ENCODE measurements at regions not wholly inside any gene's neighbourhood (a gene's known extent, or its start where the extent isn't known, plus 50 kb on each side); places are given as distances from the start of the nearest gene placed in this dataset.

DNA sequence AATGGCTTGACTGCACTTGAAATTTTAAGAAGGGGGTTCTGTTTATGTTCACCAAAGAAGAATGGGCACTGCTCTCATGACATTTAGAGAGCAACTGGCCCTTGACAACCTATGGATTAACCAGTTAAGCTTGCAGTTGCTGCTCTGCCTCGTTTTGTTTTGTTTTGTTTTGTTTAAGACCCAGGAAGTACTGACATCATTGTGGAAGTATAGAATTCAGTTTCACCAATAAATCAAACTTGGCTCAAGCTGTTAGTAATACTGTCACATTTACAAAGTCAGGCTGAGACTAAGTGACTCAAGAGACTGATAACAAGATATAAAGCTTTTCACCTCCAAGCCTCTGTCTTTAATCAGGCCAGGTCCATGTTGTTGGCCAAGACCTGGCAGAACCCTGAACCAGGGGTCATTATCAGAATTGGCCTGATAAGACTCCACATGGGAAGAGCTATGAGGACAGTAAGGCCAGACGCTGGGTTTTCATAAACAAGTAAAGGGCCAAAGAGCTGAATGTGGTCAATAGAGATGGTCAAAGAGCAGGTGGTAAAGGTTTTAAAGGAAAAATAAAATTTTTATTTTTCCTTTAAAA is 99.4 kb upstream of the VGLL2 start:
- no peaks in the 10 kb centered on the region for H3K9me3 ChIP-seq (ENCODE audit: low read length)
- H3K9me2 ChIP-seq (ENCODE audit: low read depth, low read length) = no peaks in the 10 kb centered on the region
- no peak overlapping the region for H3K4me3 ChIP-seq (ENCODE audit: low read depth, low read length, poor library complexity, severe bottlenecking)
- no peak overlapping the region for H3K27ac ChIP-seq (ENCODE audit: low read depth, low read length, poor library complexity, severe bottlenecking)
- H3K27me3 ChIP-seq (ENCODE audit: insufficient read depth, low read length) = no peaks in the 10 kb centered on the region
- no peak overlapping the region for H2AFZ ChIP-seq (ENCODE audit: low read length)
- H3K79me2 ChIP-seq (ENCODE audit: insufficient read depth, low read length) = no peaks in the 10 kb centered on the region
- H3K36me3 ChIP-seq (ENCODE audit: insufficient read depth, low read length) = no peaks in the 10 kb centered on the region
- TF ChIP-seq, protein P1, sequence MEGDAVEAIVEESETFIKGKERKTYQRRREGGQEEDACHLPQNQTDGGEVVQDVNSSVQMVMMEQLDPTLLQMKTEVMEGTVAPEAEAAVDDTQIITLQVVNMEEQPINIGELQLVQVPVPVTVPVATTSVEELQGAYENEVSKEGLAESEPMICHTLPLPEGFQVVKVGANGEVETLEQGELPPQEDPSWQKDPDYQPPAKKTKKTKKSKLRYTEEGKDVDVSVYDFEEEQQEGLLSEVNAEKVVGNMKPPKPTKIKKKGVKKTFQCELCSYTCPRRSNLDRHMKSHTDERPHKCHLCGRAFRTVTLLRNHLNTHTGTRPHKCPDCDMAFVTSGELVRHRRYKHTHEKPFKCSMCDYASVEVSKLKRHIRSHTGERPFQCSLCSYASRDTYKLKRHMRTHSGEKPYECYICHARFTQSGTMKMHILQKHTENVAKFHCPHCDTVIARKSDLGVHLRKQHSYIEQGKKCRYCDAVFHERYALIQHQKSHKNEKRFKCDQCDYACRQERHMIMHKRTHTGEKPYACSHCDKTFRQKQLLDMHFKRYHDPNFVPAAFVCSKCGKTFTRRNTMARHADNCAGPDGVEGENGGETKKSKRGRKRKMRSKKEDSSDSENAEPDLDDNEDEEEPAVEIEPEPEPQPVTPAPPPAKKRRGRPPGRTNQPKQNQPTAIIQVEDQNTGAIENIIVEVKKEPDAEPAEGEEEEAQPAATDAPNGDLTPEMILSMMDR (IDR thresholded peaks at IDR 0.05; ENCODE audit: low read length) = no peak
- TF ChIP-seq EZH2 (IDR thresholded peaks at IDR 0.05; ENCODE audit: borderline replicate concordance, low read length) = no peak
- H4K20me1 ChIP-seq (ENCODE audit: insufficient read depth, low read length) = no peaks in the 10 kb centered on the region
- H3K9ac ChIP-seq (ENCODE audit: low read length) = no peak overlapping the region
- no peak overlapping the region for H3K4me2 ChIP-seq (ENCODE audit: low read length)
- H3K4me1 ChIP-seq (ENCODE audit: insufficient read depth, low read length, severe bottlenecking) = no peaks in the 10 kb centered on the region
- H3F3A ChIP-seq (ENCODE audit: insufficient read depth, low read length) = no peaks in the 10 kb centered on the region

DNA sequence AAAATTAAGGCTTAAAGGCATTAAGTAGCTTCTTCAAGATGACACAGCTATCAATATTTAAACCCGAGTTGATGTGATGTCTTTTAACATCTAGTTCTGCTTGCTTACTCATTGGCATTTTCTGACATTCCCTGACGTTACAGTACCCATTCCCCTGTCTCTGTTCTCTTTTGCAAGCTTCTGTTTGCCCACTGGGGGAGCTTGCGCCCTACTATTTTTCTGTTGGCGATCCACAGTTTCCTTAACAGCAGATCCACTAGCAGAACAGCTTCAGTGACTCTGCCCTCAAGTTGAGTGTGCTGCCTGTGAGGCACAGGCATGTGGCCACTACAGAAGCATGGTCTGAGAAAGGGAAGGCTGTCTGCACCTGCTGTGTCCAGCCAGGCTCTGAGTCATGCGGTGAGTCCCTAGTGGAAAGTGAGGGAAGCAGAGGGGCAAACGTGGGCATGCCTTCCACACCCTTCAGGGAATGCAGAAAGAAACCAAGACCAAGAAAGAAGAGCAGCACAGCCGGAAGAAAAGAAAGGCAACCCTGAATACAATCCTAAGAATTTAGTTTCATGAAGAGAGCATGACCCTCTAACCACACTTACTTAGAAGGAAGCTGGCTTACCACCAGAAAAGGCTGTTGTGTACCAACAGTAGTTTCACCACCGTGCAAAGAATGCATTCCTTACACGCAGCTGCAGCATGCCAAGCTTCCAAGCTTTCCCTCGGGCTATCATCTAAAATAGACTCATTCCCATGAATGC is 97.7 kb upstream of the VGLL2 start:
- H3K4me1 ChIP-seq (ENCODE audit: insufficient read depth, low read length, severe bottlenecking) = no peaks in the 10 kb centered on the region
- H3K79me2 ChIP-seq (ENCODE audit: insufficient read depth, low read length) = no peaks in the 10 kb centered on the region
- no peaks in the 10 kb centered on the region for H3K9me3 ChIP-seq (ENCODE audit: low read length)
- no peaks in the 10 kb centered on the region for H3K36me3 ChIP-seq (ENCODE audit: insufficient read depth, low read length)
- H3K27me3 ChIP-seq (ENCODE audit: insufficient read depth, low read length) = no peaks in the 10 kb centered on the region
- TF ChIP-seq, protein P1 (IDR thresholded peaks at IDR 0.05; ENCODE audit: low read length) = no peak
- TF ChIP-seq EZH2 (IDR thresholded peaks at IDR 0.05; ENCODE audit: borderline replicate concordance, low read length) = no peak
- H3K4me3 ChIP-seq (ENCODE audit: low read depth, low read length, poor library complexity, severe bottlenecking) = no peak overlapping the region
- no peak overlapping the region for H2AFZ ChIP-seq (ENCODE audit: low read length)
- H3F3A ChIP-seq (ENCODE audit: insufficient read depth, low read length) = no peaks in the 10 kb centered on the region
- H3K9me2 ChIP-seq (ENCODE audit: low read depth, low read length) = no peaks in the 10 kb centered on the region
- H3K9ac ChIP-seq (ENCODE audit: low read length) = no peak overlapping the region
- H3K4me2 ChIP-seq (ENCODE audit: low read length) = no peak overlapping the region
- no peak overlapping the region for H3K27ac ChIP-seq (ENCODE audit: low read depth, low read length, poor library complexity, severe bottlenecking)
- H4K20me1 ChIP-seq (ENCODE audit: insufficient read depth, low read length) = no peaks in the 10 kb centered on the region

DNA sequence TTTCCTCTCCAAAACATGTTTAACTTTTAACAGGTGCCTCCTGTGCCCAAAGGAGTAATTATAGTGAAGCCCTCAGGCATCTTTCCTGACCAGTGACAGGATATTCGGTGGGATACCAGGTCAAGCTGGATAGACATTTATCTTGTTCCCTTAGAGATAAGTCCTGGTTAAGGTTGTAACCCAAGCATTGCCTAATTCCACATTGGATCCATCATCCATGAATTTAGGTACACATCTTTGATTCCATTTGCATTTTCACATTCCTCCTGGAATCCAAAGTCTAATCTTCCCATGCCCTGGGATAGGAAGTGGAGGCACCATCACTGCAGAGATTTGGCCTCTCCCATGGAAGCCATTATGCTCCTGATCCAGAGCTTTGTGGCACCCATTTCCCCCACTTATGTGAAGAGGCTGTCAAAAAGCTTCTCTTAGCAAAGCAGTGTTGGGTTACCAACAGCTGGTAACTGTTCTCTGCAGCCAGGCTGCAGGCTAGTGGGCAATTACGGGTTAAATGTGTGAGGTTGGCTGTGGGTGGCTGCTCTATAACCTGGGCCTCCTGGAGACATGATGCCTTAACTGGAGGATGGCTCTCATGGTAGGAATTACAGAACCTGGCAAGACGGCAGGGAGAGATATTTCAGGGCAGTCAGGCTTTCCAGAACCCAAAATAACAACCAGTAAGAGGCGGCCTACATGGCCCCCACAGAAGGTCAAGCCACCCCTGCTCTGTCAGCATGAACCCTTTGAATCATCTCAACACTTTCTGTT is 96.9 kb upstream of the VGLL2 start:
- Histone ChIP-seq H3K4me2 (ENCODE audit: low read length) (no peak overlapping the region), H3K4me3 (ENCODE audit: low read depth, low read length, poor library complexity, severe bottlenecking) (no peak overlapping the region), H2AFZ (ENCODE audit: low read length) (no peak overlapping the region), H3K36me3 (ENCODE audit: insufficient read depth, low read length) (no peaks in the 10 kb centered on the region), H3K4me1 (ENCODE audit: insufficient read depth, low read length, severe bottlenecking) (no peaks in the 10 kb centered on the region), H3K9me2 (ENCODE audit: low read depth, low read length) (no peaks in the 10 kb centered on the region), H3K79me2 (ENCODE audit: insufficient read depth, low read length) (no peaks in the 10 kb centered on the region), H3F3A (ENCODE audit: insufficient read depth, low read length) (no peaks in the 10 kb centered on the region), H3K27me3 (ENCODE audit: insufficient read depth, low read length) (no peaks in the 10 kb centered on the region), H4K20me1 (ENCODE audit: insufficient read depth, low read length) (no peaks in the 10 kb centered on the region), H3K9ac (ENCODE audit: low read length) (no peak overlapping the region), H3K9me3 (ENCODE audit: low read length) (no peaks in the 10 kb centered on the region), H3K27ac (ENCODE audit: low read depth, low read length, poor library complexity, severe bottlenecking) (no peak overlapping the region)
- TF ChIP-seq, protein P1 (IDR thresholded peaks at IDR 0.05; ENCODE audit: low read length) = no peak
- TF ChIP-seq EZH2 (IDR thresholded peaks at IDR 0.05; ENCODE audit: borderline replicate concordance, low read length) = no peak
